T-helper 17 cell (primary cell): ENCODE measurements at regions not wholly inside any gene's neighbourhood (a gene's known extent, or its start where the extent isn't known, plus 50 kb on each side); places are given as distances from the start of the nearest gene placed in this dataset.
"Not testable (repeated sequence)": the region's sequence is repeated elsewhere in the genome, so short reads cannot be mapped to it uniquely, and the experiment has no call there.

Source experiments
- ATAC-seq: fragments of 150-1000 bp; cut with Tn5 transposase; 2 replicates; pipeline ENCODE4 v1.10.0; 2021; ENCODE audit warnings: mild to moderate bottlenecking, moderate library complexity
- DNase-seq, 3 donors: peaks; one replicate each; pipeline versions ENCODE4 v3.0.0 to v3.0.0-alpha.2; 2020 to 2021
- H3K9me3 ChIP-seq: one replicate; pipeline ENCODE4 v1.7.0; 2013; ENCODE audit warnings: low read length, mild to moderate bottlenecking; ENCODE audit not compliant: control insufficient read depth, poor library complexity, severe bottlenecking
- H3K27ac Mint-ChIP-seq: one replicate; pipeline ENCODE4 v1.8.0; 2022; ENCODE audit warnings: mild to moderate bottlenecking, moderate library complexity, mixed read lengths
- H3K27me3 Mint-ChIP-seq: one replicate; pipeline ENCODE4 v1.8.0; 2022; ENCODE audit warnings: mixed read lengths
- H3K36me3 Mint-ChIP-seq: one replicate; pipeline ENCODE4 v1.8.0; 2022; ENCODE audit warnings: low read depth, mixed read lengths
- H3K4me1 Mint-ChIP-seq: one replicate; pipeline ENCODE4 v1.8.0; 2022; ENCODE audit warnings: mild to moderate bottlenecking, mixed read lengths
- H3K4me3 Mint-ChIP-seq: one replicate; pipeline ENCODE4 v1.8.0; 2022; ENCODE audit warnings: mild to moderate bottlenecking, moderate library complexity, mixed read lengths

GRCh38 chr9:100724886-100725285 lies 147.0 kb downstream of the CAVIN4 start:
- H3K4me1 Mint-ChIP-seq = no peaks in the 10 kb centered on the region
- no peak for DNase-seq
- H3K4me3 Mint-ChIP-seq = no peak overlapping the region
- H3K9me3 ChIP-seq = no peaks in the 10 kb centered on the region
- ATAC-seq = no peak
- no peak overlapping the region for H3K27ac Mint-ChIP-seq
- no peaks in the 10 kb centered on the region for H3K36me3 Mint-ChIP-seq
- H3K27me3 Mint-ChIP-seq = peaks cover 8% of the 10 kb centered on the region

GRCh38 chr9:100725371-100725770 lies 147.5 kb downstream of the CAVIN4 start:
- ATAC-seq (no peak), DNase-seq (no peak)
- H3K9me3 ChIP-seq = no peaks in the 10 kb centered on the region
- no peaks in the 10 kb centered on the region for H3K4me1 Mint-ChIP-seq
- H3K4me3 Mint-ChIP-seq = no peak overlapping the region
- H3K27ac Mint-ChIP-seq = no peak overlapping the region
- peaks cover 8% of the 10 kb centered on the region for H3K27me3 Mint-ChIP-seq
- no peaks in the 10 kb centered on the region for H3K36me3 Mint-ChIP-seq

GRCh38 chr9:100729336-100729895 lies 151.5 kb downstream of the CAVIN4 start:
- Mint-ChIP-seq H3K36me3 (no peaks in the 10 kb centered on the region), H3K27ac (no peak overlapping the region), H3K27me3 (no peaks in the 10 kb centered on the region), H3K4me1 (no peaks in the 10 kb centered on the region), H3K4me3 (no peak overlapping the region)
- ATAC-seq (no peak), DNase-seq (no peak)
- no peaks in the 10 kb centered on the region for H3K9me3 ChIP-seq

- DNase-seq (no peak), ATAC-seq (no peak)
- no peaks in the 10 kb centered on the region for H3K27me3 Mint-ChIP-seq
- no peaks in the 10 kb centered on the region for H3K36me3 Mint-ChIP-seq
- no peak overlapping the region for H3K27ac Mint-ChIP-seq
- no peaks in the 10 kb centered on the region for H3K4me1 Mint-ChIP-seq
- H3K4me3 Mint-ChIP-seq = no peak overlapping the region
- no peaks in the 10 kb centered on the region for H3K9me3 ChIP-seq
Observed at GRCh38 chr9:100730086-100730485, 152.2 kb downstream of the CAVIN4 start.

GRCh38 chr9:100731038-100731556 lies 153.2 kb downstream of the CAVIN4 start:
- H3K4me3 Mint-ChIP-seq = no peak overlapping the region
- DNase-seq (no peak), ATAC-seq (no peak)
- H3K27ac Mint-ChIP-seq = no peak overlapping the region
- H3K9me3 ChIP-seq = no peaks in the 10 kb centered on the region
- no peaks in the 10 kb centered on the region for H3K36me3 Mint-ChIP-seq
- H3K27me3 Mint-ChIP-seq = no peaks in the 10 kb centered on the region
- H3K4me1 Mint-ChIP-seq = no peaks in the 10 kb centered on the region

GRCh38 chr9:100731557-100731956 lies 153.7 kb downstream of the CAVIN4 start:
- Mint-ChIP-seq H3K4me3 (no peak overlapping the region), H3K36me3 (no peaks in the 10 kb centered on the region), H3K4me1 (no peaks in the 10 kb centered on the region), H3K27me3 (no peaks in the 10 kb centered on the region), H3K27ac (no peak overlapping the region)
- ATAC-seq (no peak), DNase-seq (no peak)
- H3K9me3 ChIP-seq = no peaks in the 10 kb centered on the region

GRCh38 chr9:100739208-100739607 lies 161.3 kb downstream of the CAVIN4 start:
- Mint-ChIP-seq H3K4me1 (no peaks in the 10 kb centered on the region), H3K27ac (no peak overlapping the region), H3K4me3 (no peak overlapping the region), H3K36me3 (no peaks in the 10 kb centered on the region), H3K27me3 (no peaks in the 10 kb centered on the region)
- ATAC-seq = no peak
- no peaks in the 10 kb centered on the region for H3K9me3 ChIP-seq
- no peak for DNase-seq

GRCh38 chr9:100739666-100740065 lies 161.8 kb downstream of the CAVIN4 start:
- H3K36me3 Mint-ChIP-seq = no peaks in the 10 kb centered on the region
- no peak overlapping the region for H3K4me3 Mint-ChIP-seq
- no peaks in the 10 kb centered on the region for H3K4me1 Mint-ChIP-seq
- H3K27ac Mint-ChIP-seq = no peak overlapping the region
- ATAC-seq (no peak), DNase-seq (no peak)
- H3K9me3 ChIP-seq = no peaks in the 10 kb centered on the region
- no peaks in the 10 kb centered on the region for H3K27me3 Mint-ChIP-seq

- not testable (repeated sequence) for H3K9me3 ChIP-seq, H3K36me3 Mint-ChIP-seq, DNase-seq, ATAC-seq, H3K27ac Mint-ChIP-seq, H3K27me3 Mint-ChIP-seq, H3K4me1 Mint-ChIP-seq, H3K4me3 Mint-ChIP-seq
Observed at GRCh38 chr9:100748930-100749329, 171.1 kb downstream of the CAVIN4 start.

- Mint-ChIP-seq H3K36me3 (no peaks in the 10 kb centered on the region), H3K27ac (no peak overlapping the region), H3K4me1 (no peaks in the 10 kb centered on the region), H3K4me3 (no peak overlapping the region), H3K27me3 (no peaks in the 10 kb centered on the region)
- no peaks in the 10 kb centered on the region for H3K9me3 ChIP-seq
- DNase-seq (no peak), ATAC-seq (no peak)
Observed at GRCh38 chr9:100756217-100756616, 178.3 kb downstream of the CAVIN4 start.

- ATAC-seq = no peak
- H3K4me1 Mint-ChIP-seq = no peaks in the 10 kb centered on the region
Observed at GRCh38 chr9:100759215-100759614, 181.3 kb downstream of the CAVIN4 start.

GRCh38 chr9:100761276-100761802 lies 183.5 kb downstream of the CAVIN4 start:
- H3K27me3 Mint-ChIP-seq = no peaks in the 10 kb centered on the region

More at GRCh38 chr9:100759215-100759614, 181.3 kb downstream of the CAVIN4 start:
- no peaks in the 10 kb centered on the region for H3K9me3 ChIP-seq
- no peak overlapping the region for H3K27ac Mint-ChIP-seq
- no peak overlapping the region for H3K4me3 Mint-ChIP-seq
- DNase-seq = no peak
- H3K27me3 Mint-ChIP-seq = no peaks in the 10 kb centered on the region
- H3K36me3 Mint-ChIP-seq = no peaks in the 10 kb centered on the region

GRCh38 chr9:100774326-100774725 lies 196.4 kb downstream of the CAVIN4 start:
- H3K27ac Mint-ChIP-seq = no peak overlapping the region
- no peaks in the 10 kb centered on the region for H3K9me3 ChIP-seq
- no peak overlapping the region for H3K4me3 Mint-ChIP-seq
- H3K4me1 Mint-ChIP-seq = no peaks in the 10 kb centered on the region
- DNase-seq = no peak
- no peaks in the 10 kb centered on the region for H3K36me3 Mint-ChIP-seq
- H3K27me3 Mint-ChIP-seq = no peaks in the 10 kb centered on the region
- no peak for ATAC-seq

More at GRCh38 chr9:100761276-100761802, 183.5 kb downstream of the CAVIN4 start:
- DNase-seq = no peak
- H3K4me3 Mint-ChIP-seq = no peak overlapping the region
- H3K9me3 ChIP-seq = no peaks in the 10 kb centered on the region
- no peaks in the 10 kb centered on the region for H3K36me3 Mint-ChIP-seq
- ATAC-seq = no peak
- no peaks in the 10 kb centered on the region for H3K4me1 Mint-ChIP-seq
- H3K27ac Mint-ChIP-seq = no peak overlapping the region

GRCh38 chr9:100774962-100775361 lies 197.1 kb downstream of the CAVIN4 start:
- Mint-ChIP-seq H3K4me3 (no peak overlapping the region), H3K27ac (no peak overlapping the region)

More at GRCh38 chr9:100774962-100775361, 197.1 kb downstream of the CAVIN4 start:
- no peaks in the 10 kb centered on the region for H3K9me3 ChIP-seq
- DNase-seq = no peak
- Mint-ChIP-seq H3K36me3 (no peaks in the 10 kb centered on the region), H3K27me3 (no peaks in the 10 kb centered on the region), H3K4me1 (no peaks in the 10 kb centered on the region)
- ATAC-seq = no peak
